ENCODE measurements at regions not wholly inside any gene's neighbourhood (a gene's known extent, or its start where the extent isn't known, plus 50 kb on each side); places are given as distances from the start of the nearest gene placed in this dataset.

- no peak for TF ChIP-seq CTCF (IDR thresholded peaks at IDR 0.05; ENCODE audit: low read depth, low read length)
- DNase-seq (ENCODE audit: extremely low read depth, low read depth) = no peak
Measured at GRCh38 chr1:116851846-116852245, 57.9 kb upstream of the PTGFRN start.

- DNase-seq (ENCODE audit: extremely low read depth, low read depth) = no peak
- no peak for TF ChIP-seq CTCF (IDR thresholded peaks at IDR 0.05; ENCODE audit: low read depth, low read length)
Measured at GRCh38 chr1:116852367-116852766, 57.3 kb upstream of the PTGFRN start.

GRCh38 chr1:116852910-116853309 lies 56.8 kb upstream of the PTGFRN start:
- no peak for DNase-seq (ENCODE audit: extremely low read depth, low read depth)
- TF ChIP-seq CTCF (IDR thresholded peaks at IDR 0.05; ENCODE audit: low read depth, low read length) = no peak

- DNase-seq (ENCODE audit: extremely low read depth, low read depth) = no peak
- no peak for TF ChIP-seq CTCF (IDR thresholded peaks at IDR 0.05; ENCODE audit: low read depth, low read length)
Measured at GRCh38 chr1:116853680-116854402, 55.9 kb upstream of the PTGFRN start.

GRCh38 chr1:116854403-116854690 lies 55.4 kb upstream of the PTGFRN start:
- no peak for TF ChIP-seq CTCF (IDR thresholded peaks at IDR 0.05; ENCODE audit: low read depth, low read length)
- DNase-seq (ENCODE audit: extremely low read depth, low read depth) = no peak

GRCh38 chr1:116854716-116855115 lies 55.0 kb upstream of the PTGFRN start:
- DNase-seq (ENCODE audit: extremely low read depth, low read depth) = no peak
- TF ChIP-seq CTCF (IDR thresholded peaks at IDR 0.05; ENCODE audit: low read depth, low read length) = no peak

GRCh38 chr1:116855191-116855619 lies 54.5 kb upstream of the PTGFRN start:
- TF ChIP-seq CTCF (IDR thresholded peaks at IDR 0.05; ENCODE audit: low read depth, low read length) = no peak
- DNase-seq (ENCODE audit: extremely low read depth, low read depth) = no peak
